NCI-H1105 (cell line): ENCODE measurements at regions not wholly inside any gene's neighbourhood (a gene's known extent, or its start where the extent isn't known, plus 50 kb on each side); places are given as distances from the start of the nearest gene placed in this dataset.
"Not testable (repeated sequence)": the region's sequence is repeated elsewhere in the genome, so short reads cannot be mapped to it uniquely, and the experiment has no call there.

Experiments
- DNase-seq: peaks from one replicate; lab custom pipeline; 2025; lab: John Stamatoyannopoulos, UW

DNA sequence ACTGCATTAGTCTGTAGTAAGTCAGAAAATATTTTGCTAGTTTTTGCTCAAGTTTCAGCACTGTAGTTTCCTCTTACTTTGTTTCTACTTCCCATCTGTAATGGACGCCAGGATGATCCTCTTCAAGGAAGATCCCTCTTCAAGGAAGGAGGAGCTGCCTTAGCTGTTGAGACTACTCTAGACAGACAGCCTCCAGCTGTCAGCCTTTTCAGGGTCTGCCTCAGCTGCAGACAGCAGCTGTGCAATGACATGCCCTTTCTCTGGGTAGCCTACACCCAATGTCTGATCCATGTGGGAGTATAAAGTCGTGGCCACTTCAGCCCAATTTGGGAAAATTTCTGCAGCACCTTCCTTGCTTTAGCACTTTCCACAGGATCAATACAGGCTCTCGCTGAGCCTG, 281.0 kb upstream of the MAOA start:
- no peak for DNase-seq

- no peak for DNase-seq
Observed at GRCh38 chrX:43380704-43381103, 275.4 kb upstream of the MAOA start.

DNA sequence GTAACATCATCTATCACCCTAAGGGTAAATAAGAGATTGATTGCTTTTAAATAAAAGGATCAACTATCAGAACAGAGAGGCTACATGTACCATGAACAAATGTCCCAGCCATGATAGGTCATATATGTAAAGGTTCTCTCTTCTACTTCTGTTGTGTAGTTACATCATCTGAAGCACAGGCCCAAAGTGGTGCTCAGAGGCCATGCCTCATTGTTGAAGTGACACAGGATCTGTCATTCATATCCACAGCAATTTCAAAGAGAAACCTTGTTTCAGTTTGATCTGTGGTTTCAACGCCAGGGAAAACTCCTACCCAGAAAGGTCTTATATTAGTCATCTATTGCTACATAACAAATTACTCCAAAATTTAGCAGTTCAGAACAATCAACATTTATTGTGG, 269.2 kb upstream of the MAOA start:
- no peak for DNase-seq

DNA sequence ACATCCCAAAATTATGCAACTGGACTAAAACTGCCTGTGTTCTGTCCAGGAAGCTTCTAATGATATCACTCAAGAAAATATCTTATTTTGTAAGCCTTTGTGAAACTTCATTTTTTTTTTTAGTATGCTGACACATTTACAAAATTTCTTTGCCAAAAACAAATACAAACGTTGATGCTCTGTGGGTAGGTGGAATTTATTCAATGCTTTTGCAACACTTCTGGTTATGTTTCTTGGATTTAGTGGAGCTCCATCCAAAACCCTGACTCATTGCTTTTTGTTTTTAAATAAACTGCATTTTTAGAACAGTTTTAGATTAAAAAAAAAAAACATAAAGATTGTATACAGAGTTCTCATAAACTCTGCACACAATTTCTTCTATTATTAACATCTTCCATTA, 250.9 kb upstream of the MAOA start:
- DNase-seq, result no peak

DNA sequence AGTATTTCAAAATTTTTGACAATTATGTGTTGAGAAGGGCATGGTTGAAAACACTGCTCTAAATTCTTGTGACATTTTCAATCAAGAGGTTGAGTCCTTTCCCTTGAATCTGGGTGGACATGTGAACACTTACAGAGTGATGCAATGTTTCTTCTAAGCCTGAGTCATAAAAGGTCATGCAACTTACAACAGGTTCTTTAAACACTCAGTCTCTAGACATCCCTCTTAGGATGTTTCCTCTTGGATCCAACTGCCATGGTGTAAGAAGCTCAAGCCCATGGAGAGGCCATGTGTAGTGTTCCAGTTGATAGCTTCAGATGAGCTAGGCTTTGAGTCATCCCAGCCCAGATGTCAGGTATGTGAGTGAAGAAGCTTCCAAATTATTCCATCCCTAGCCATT, 232.2 kb upstream of the MAOA start:
- no peak for DNase-seq

DNA sequence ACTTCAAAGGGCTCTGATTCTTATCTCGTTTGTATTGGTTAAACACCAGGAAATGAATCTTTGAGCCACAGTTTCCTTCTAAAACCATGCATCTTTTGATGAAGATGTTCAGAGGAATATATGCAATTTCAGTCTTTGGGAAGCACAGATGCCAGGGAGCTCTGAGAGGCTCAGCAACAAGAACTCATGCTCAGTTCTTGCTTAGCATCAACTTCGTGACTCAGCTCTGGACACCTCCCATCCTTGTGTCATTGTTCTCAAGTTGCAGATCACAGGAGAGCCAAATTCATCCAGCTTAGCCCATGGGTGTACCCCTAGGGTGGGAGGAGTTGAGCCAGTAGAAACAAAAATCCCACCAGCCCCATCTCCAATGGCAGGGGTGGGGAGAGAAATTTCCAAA, 219.6 kb upstream of the MAOA start:
- no peak for DNase-seq

DNA sequence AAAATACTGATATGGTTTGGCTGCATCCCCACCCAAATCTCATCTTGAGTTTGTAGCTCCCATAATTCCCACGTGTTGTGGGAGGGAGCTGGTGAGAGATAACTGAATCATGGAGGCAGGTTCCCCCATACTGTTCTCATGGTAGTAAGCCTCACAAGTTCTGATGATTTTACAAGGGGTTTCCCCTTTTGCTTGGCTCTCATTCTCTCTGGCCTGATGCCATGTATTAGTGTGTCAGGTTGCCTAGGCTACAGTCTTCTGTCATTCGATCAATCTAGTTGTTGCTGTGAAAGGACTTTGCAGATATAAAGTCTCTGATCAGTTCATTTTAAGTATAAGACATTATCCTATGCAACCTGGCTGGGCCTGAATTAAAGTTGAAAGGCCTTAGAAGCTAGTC, 209.3 kb upstream of the MAOA start:
- no peak for DNase-seq

- DNase-seq, result peak; percentile 19
Observed at GRCh38 chrX:43448688-43449087, 207.4 kb upstream of the MAOA start.

DNA sequence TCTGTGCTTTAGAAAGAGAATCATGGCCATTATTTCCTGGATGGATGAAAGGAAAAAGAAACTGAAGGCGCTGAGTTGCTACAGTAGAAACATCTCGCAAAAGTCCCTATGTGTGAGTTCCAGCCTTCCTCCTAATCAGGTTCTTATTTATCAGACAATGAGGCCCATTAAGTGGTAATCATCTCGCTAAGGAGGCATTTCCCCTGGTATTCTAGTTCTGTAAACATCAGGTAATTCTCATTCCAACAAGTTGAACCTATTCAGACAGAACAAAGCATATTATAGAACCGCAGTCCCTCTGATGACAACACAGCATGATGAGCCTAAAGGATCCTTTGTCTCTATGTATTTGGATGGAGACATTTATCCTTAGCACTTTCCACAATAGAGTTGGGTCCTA, 205.7 kb upstream of the MAOA start:
- no peak for DNase-seq

GRCh38 chrX:43451976-43452686, 204.0 kb upstream of the MAOA start:
- not testable (repeated sequence) for DNase-seq

DNA sequence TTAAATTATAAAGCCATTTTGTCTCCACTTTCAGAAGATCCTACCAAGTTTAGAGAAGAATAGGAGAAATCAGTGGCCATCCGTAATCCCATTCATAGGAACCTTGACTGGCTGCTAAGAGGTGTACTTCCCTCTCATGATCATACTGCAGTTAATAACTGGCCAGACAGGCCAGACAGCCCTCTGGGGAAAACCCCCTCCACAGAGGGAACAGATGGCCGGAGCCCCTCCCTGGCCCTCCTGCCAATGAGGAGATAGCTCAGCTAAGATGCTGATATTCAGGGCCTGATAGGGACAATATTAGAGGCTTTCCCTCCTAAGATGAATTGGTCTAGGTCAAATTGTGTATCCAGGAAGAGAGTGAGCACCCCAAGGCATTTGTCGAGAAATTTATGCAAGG, 200.0 kb upstream of the MAOA start:
- no peak for DNase-seq

DNA sequence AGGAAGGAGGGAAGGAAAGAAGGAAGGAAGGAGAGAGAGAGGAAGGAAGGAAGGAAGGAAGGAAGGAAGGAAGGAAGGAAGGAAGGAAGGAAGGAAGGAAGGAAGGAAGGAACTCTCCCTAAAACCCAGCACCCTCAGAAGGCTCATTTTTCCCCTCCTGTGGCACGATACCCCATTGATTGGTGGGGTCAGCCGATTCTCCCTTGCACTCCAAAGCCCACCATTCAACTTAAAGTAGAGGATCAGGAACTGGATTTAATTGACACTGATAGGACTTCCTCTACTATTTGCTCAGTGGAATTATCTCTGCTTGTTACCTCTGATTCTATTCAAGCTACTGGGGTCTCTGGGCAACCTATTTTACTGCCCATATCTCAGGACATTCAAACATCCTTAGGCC, 199.2 kb upstream of the MAOA start:
- no peak for DNase-seq

DNA sequence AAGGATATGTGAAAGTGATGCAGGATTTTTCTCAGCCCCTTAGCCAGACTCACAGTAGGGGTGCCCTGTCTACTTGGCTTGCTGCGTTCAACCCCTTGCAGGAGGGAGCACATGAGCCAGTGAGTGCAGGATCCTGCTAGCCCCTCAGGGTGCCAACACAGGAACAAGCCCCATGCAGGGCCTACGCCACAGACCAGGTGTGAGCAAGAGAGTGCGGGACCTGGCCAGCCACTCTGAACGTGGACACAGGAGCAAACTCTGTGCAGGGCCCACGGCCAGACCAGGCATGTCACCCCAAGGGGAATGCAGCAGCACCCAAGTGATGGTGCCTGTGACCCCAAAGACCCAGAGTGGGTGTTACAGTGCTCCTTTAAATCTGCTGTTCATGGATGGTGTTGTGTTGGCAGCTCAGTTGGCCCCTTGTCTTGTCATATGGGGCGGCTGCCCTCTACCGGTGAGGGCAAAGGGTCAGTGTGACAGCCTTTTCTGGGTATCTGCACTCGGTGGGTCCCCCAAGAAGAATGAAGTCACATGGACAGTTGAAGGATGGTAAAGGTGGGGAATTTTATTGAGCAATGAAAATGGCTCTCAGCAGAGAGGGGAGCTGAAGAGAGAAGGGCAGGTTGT, 188.4 kb upstream of the MAOA start:
- DNase-seq, result no peak

DNA sequence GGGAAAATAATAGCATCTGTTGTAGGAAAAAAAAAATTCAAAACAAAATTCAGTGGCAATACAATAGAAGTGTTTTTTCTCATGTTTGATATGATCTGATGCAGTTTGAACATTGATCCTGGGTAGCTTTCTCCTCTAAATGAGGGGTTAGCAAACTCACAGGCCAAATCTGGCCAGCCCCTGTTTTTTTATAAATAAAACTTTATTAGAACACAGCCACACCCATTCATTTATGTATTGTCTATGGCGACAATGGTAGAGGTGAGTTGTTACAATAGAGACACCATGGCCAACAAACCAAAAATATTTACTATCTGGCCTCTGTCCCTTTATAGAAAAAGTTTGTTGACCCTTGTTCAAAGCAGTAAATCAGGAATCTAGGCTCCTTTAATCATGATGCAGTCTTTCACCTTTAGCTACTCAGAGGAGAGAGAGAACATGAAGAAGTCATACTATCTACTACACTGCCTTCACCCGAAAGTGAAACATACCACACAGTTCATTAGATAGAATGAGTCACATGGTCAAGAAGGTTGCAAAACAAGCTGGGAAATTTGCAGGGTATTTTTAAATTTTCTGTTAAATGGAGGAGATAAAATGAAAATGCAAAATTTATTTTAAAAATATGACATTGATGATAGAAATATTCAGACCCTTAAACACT, 186.6 kb upstream of the MAOA start:
- no peak for DNase-seq

- DNase-seq, result no peak
Observed at GRCh38 chrX:43474321-43474720, 181.8 kb upstream of the MAOA start.

DNA sequence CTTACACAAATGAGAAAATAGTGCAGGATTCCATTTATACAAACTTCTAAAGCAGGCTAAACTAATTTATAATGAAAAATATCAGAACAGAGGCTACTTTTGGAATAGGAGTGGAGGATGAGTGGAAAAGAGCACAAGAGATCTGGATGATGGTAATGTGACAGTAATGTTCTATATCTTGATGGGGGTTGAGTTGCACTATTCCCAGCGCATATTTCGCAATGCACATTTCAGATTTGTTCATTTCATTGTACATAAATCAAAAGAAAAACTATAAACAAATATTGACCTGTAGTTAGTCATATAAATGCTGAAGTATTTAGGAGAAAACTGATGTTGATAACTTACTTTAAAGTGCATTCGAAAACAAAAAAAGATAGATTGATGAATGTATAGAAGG, 177.0 kb upstream of the MAOA start:
- DNase-seq, result no peak

DNA sequence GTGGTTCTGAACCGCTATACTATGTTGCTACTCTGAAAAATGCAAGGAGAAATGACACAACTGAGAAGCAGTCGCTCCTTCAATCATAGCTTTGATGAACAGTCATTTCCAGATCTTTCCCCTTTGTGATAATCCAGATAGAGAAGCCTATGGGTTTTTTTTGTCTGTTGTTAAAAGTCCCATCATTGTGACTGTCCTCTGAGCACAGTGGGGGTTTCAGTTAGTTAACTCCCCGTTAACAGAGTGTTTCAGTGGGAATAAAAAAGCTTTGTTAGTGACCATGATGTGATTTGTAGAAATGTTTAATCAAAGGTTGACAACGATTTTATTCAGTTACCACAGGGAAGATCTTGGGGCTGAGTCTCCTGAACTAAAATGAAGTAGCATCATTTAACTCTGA, 176.2 kb upstream of the MAOA start:
- DNase-seq, result no peak

- no peak for DNase-seq
Observed at GRCh38 chrX:43481576-43481975, 174.5 kb upstream of the MAOA start.

DNA sequence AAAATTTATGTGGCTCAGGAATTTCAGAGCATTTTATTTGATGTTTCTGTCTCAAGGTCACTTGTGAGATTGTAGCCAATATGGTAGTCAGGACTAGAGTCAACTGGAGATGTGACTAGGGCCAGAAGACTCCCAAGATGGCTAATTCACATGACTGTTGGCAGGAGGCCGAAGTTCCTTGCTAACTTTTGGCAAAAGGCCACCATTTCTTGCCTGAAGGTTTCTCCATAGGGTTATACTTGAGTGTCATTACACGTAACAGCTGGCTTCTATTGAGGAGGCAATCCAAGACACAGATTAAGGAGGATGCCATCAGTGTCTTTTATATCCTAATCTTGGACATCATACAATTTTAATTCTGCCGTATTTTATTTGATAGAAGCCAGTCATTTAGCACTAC, 162.3 kb upstream of the MAOA start:
- no peak for DNase-seq

GRCh38 chrX:43500246-43500645, 155.9 kb upstream of the MAOA start:
- no peak for DNase-seq

GRCh38 chrX:43500996-43501694, 155.0 kb upstream of the MAOA start:
- no peak for DNase-seq

DNA sequence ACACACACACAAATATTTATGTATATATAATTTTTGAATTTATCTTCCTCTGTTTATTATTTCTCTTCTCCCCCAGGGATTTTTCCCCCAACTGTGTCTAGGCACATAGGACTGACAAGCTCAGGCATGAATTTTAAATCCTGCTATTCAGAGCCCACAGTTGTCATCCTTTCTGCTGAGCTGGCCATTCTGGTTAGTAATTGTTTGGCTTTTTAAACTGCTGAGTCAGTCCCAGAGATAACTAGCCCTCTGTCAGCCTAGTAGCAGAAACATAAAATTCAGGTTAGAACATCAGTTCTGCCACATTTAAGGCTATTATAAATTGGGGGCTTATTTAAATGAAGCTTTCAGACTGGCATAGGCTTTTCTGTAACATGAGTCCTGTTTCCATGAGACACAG, 151.7 kb upstream of the MAOA start:
- no peak for DNase-seq

GRCh38 chrX:43505769-43506168, 150.3 kb upstream of the MAOA start:
- no peak for DNase-seq
